Stimulated activated CD4-positive, alpha-beta T cell treated with anti-CD3 and anti-CD28 coated beads, Interleukin-1b, Interleukin-23, amount 100 ng/mL, for 24 hours (primary cell): ENCODE measurements at regions not wholly inside any gene's neighbourhood (a gene's known extent, or its start where the extent isn't known, plus 50 kb on each side); places are given as distances from the start of the nearest gene placed in this dataset.
"Not testable (repeated sequence)": the region's sequence is repeated elsewhere in the genome, so short reads cannot be mapped to it uniquely, and the experiment has no call there.

Experiments used
- DNase-seq, 4 experiments: peaks; one replicate each; pipeline ENCODE4 v3.0.0-alpha.2; 2020; ENCODE audit warnings: low read depth in 4 of 4, low spot score in 1 of 4

GRCh38 chr21:15651172-15651571 is 78.6 kb upstream of the USP25 start:
- no peak for DNase-seq

- DNase-seq: no peak
These were observed 76.1 kb upstream of the USP25 start for GRCh38 chr21:15653710-15654109.

GRCh38 chr21:15654171-15654570 is 75.6 kb upstream of the USP25 start:
- no peak for DNase-seq

GRCh38 chr21:15659753-15660422 is 69.9 kb upstream of the USP25 start:
- DNase-seq: no peak

- DNase-seq: no peak
These were observed 69.4 kb upstream of the USP25 start for GRCh38 chr21:15660423-15660804.

- DNase-seq: no peak
These were observed 62.8 kb upstream of the USP25 start for GRCh38 chr21:15667010-15667409.

- DNase-seq: no peak
These were observed 62.0 kb upstream of the USP25 start for GRCh38 chr21:15667819-15668218.

- no peak for DNase-seq
These were observed 60.5 kb upstream of the USP25 start for GRCh38 chr21:15669247-15669646.

GRCh38 chr21:15671188-15671587 is 58.6 kb upstream of the USP25 start:
- DNase-seq: no peak

GRCh38 chr21:15672578-15672977 is 57.2 kb upstream of the USP25 start:
- not testable (repeated sequence) for DNase-seq

- no peak for DNase-seq
These were observed 52.8 kb upstream of the USP25 start for GRCh38 chr21:15676935-15677334.

- DNase-seq: no peak
These were observed 50.2 kb upstream of the USP25 start for GRCh38 chr21:15679630-15680029.
